RWPE1 (cell line): ENCODE measurements at regions not wholly inside any gene's neighbourhood (a gene's known extent, or its start where the extent isn't known, plus 50 kb on each side); places are given as distances from the start of the nearest gene placed in this dataset.

Experiments
- CTCF ChIA-PET: fragments of 350-600 bp; sonication (Branson Sonifier 250); formaldehyde crosslinking; extraction: SDS; loops from one replicate; lab custom pipeline; 2021; lab: Yijun Ruan, JAX
- POLR2A ChIA-PET: fragments of 400-600 bp; formaldehyde crosslinking; extraction: SDS; loops from one replicate; lab custom pipeline; 2020; ENCODE audit warnings: antibody characterized with exemption; ENCODE audit not compliant: low non-redundant PET; lab: Yijun Ruan, JAX
- DNase-seq: peaks from one replicate; pipeline ENCODE4 v3.0.0; 2012; ENCODE audit warnings: low spot score
- H3K27ac ChIP-seq: fragments of 450-650 bp; 2 replicates; pipeline ENCODE4 v1.5.1; 2017
- TF ChIP-seq, protein P1 (sequence below): fragments of 450-650 bp; conservative IDR thresholded peaks from 2 replicates; pipeline ENCODE4 v1.5.1; 2017; ENCODE audit warnings: low read depth, mild to moderate bottlenecking

DNA sequence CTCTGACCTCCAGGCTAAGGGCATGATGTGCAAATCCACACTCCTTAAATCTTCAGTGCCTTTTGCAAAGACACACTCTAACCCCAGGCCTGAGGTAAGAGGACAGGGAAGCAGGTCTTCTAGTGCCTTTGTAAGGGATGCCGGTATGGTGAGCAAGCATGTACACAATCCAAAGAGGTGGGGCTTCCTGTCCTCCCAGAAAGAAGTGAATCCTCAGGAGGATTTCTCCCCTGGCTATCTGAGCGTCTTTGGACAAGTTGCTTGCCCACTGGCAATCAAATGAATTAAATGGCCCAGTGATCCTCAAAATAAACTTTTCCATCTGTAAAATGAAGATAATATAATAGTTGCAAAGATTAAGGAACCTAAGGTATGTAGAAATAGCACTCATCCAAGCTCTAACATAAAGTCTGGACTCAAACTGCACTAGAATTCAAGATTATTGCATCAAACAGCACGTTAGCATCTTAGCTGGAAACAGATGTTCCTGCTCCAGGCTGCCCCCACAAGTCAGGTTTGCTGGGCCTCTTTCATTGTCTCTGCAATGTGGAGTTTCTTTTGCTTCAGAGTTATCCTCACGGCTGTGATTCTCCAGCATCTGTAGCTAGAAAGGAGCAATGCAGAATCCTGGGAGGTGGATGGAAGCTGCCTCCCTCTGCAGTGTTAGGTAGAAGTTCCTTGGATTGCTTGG, 249.6 kb downstream of the TSHZ3 start:
- no peak overlapping the region for H3K27ac ChIP-seq
- TF ChIP-seq, protein P1, sequence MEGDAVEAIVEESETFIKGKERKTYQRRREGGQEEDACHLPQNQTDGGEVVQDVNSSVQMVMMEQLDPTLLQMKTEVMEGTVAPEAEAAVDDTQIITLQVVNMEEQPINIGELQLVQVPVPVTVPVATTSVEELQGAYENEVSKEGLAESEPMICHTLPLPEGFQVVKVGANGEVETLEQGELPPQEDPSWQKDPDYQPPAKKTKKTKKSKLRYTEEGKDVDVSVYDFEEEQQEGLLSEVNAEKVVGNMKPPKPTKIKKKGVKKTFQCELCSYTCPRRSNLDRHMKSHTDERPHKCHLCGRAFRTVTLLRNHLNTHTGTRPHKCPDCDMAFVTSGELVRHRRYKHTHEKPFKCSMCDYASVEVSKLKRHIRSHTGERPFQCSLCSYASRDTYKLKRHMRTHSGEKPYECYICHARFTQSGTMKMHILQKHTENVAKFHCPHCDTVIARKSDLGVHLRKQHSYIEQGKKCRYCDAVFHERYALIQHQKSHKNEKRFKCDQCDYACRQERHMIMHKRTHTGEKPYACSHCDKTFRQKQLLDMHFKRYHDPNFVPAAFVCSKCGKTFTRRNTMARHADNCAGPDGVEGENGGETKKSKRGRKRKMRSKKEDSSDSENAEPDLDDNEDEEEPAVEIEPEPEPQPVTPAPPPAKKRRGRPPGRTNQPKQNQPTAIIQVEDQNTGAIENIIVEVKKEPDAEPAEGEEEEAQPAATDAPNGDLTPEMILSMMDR: no peak
- no peak for DNase-seq
- CTCF ChIA-PET: no interaction called here
- POLR2A ChIA-PET: no interaction called here

DNA sequence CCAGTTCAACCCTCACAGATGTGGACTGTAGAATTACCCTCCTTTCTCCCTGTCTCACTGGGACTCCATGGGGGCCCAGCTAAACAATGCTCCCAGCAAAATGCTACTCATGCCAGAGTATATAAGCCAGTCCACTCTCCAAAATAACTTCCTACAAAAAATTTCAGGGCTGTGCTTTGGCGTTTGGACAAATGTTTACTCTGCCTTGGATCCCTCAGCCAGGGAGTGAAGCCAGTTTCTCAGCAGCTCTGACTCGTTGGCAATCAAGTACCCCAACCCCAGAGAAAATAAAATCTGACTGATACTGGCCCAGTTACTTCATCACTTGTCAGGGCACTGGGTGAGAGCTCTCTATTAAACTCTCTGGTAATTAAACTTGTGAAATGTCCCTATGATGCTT, 250.4 kb downstream of the TSHZ3 start:
- POLR2A ChIA-PET: no interaction called here
- H3K27ac ChIP-seq: no peak overlapping the region
- TF ChIP-seq, protein P1: no peak
- DNase-seq: no peak
- CTCF ChIA-PET: no interaction called here

DNA sequence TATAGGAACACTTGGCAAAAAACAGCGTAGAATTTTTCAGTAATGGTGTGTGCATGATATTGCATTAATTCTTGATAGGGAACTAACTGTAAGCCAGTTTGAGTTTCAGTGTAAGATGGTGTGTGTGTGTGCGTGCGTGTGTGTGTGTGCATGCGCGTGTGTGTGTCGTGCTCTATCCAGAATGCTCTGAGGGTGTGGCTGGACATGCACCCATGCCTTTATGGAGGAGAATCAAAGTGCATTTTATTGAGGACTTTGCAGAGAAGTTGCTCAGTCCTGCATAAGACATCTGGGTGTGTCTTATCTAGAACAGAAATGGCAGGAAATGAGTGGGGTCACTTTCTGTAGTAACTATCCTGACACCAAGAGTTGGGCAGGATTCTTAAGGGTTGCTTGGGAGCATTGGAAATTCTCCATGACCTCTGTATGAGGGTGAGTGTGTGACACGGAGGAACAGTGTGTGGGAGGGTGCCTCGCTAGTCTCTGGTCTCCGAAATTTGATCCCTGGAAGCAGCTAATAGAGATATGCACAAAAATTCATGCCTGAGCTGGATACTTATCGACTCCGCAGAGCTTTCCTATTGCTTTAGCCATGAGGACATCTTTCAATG, 252.2 kb downstream of the TSHZ3 start:
- POLR2A ChIA-PET: no interaction called here
- DNase-seq: no peak
- CTCF ChIA-PET: no interaction called here
- H3K27ac ChIP-seq: no peak overlapping the region
- TF ChIP-seq, protein P1: no peak

DNA sequence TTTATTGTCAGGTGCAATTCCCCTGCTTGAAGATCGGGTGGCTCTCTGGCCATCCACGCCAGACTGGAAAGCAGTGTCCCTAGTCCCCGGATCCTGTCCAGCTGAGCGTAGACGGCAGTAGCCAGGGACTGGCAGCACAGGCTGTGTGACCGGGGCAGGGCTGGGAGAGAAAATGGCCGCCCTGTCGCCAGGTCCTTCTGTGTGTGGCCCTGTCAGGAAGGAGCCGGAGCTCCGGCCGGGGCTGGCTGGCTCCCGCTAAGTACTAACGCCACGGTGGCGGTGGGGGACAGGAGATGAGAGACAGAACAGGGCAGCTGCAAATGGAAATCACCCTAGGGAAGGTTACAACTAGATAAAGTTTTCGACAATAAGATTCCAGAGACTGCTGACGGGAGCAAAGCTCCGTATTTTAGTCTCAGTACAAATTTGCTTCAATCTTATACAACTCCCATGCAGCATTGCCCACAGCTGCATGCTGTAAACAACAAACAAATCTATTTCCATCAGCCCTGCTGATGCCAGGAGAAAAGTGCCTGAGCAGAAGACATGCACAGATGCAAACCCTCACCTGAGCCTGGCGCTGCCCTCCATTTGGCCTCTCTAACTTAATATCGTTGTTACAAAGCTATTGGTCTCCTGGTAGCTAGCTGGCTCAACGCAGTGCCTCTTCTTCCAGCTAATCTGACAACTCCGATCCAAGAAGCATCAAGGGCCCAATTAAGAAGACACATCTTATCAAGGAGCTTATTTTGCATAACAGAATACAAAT, 253.0 kb downstream of the TSHZ3 start:
- POLR2A ChIA-PET: no interaction called here
- DNase-seq: no peak
- no peak overlapping the region for H3K27ac ChIP-seq
- TF ChIP-seq, protein P1: no peak
- CTCF ChIA-PET: no interaction called here

DNA sequence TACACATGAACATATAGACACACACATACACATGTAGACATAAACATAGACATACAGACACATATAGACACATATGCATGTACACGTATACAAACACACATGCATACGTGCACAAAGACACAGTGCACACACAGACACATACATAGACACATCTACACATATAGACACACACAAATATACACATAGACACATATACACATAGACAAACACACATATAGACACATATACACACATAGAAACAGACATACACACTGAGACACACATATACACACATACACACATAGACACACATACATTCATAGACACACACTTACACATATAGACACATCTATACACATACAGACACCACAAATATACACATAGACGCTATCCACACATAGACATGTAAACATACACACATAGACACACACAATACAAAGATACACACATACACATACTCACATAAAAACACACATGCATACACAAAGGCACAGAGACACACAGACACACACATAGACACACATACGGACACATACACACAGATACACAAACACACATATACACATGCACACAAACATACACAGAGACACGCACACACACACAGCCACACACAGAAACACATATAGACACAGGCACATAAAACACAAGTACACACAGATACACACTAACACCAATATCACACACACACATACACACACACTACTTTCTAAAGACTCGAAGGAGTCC, 254.0 kb downstream of the TSHZ3 start:
- POLR2A ChIA-PET: no interaction called here
- DNase-seq: no peak
- no peak overlapping the region for H3K27ac ChIP-seq
- TF ChIP-seq, protein P1: no peak
- CTCF ChIA-PET: interaction anchor here (0.6 kb wide), 3 partner anchors 11 to 167 kb away, joined by 3 to 6 read pairs (median 4); no protein-coding TSS in a partner anchor

DNA sequence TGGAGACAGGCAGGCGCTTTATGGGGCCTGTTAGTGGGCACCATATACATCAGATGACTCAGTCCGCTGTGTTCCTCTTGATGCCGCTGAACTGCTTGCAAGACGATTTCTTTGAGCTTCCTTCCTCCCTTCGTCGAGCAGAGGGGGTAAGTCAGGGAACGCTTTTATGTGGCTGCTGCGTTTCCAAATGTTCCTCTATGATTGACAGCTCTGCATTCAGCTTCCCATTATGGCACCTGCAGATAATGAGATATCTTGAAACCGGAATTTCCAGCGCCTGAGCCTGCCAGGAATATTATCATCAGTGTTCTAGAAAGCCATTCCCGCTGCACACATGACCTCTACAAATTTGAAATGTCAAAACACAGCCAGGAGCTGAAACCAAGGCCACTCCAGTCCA, 257.0 kb downstream of the TSHZ3 start:
- TF ChIP-seq, protein P1: no peak
- no peak overlapping the region for H3K27ac ChIP-seq
- DNase-seq: no peak
- ChIA-PET CTCF (interaction anchor here (0.5 kb wide), 1 partner anchor 1418 kb away, joined by 3 read pairs; no protein-coding TSS in a partner anchor), POLR2A (no interaction called here)
